ENCODE measurements at regions not wholly inside any gene's neighbourhood (a gene's known extent, or its start where the extent isn't known, plus 50 kb on each side); places are given as distances from the start of the nearest gene placed in this dataset.

- TF ChIP-seq CTCF (IDR thresholded peaks at IDR 0.05; ENCODE audit: low read depth, low read length): no peak
Measured at GRCh38 chr4:45640281-45640680, 483.6 kb downstream of the GABRG1 start.

GRCh38 chr4:45638641-45639040 lies 485.2 kb downstream of the GABRG1 start:
- Histone ChIP-seq H3K9me3 (no peaks in the 10 kb centered on the region), H3K4me3 (ENCODE audit: low read depth, low read length) (no peak overlapping the region), H3K4me1 (no peaks in the 10 kb centered on the region), H3K27me3 (no peaks in the 10 kb centered on the region), H3K36me3 (no peaks in the 10 kb centered on the region)
- DNase-seq: no peak
- no peak for TF ChIP-seq CTCF (IDR thresholded peaks at IDR 0.05; ENCODE audit: low read depth, low read length)

More at GRCh38 chr4:45640281-45640680, 483.6 kb downstream of the GABRG1 start:
- Histone ChIP-seq H3K4me1 (no peaks in the 10 kb centered on the region), H3K4me3 (ENCODE audit: low read depth, low read length) (no peak overlapping the region), H3K27me3 (no peaks in the 10 kb centered on the region), H3K36me3 (no peaks in the 10 kb centered on the region), H3K9me3 (no peaks in the 10 kb centered on the region)
- no peak for DNase-seq

- no peak for DNase-seq
- Histone ChIP-seq H3K27me3 (no peaks in the 10 kb centered on the region), H3K36me3 (no peaks in the 10 kb centered on the region), H3K4me3 (ENCODE audit: low read depth, low read length) (no peak overlapping the region), H3K9me3 (no peaks in the 10 kb centered on the region), H3K4me1 (no peaks in the 10 kb centered on the region)
- no peak for TF ChIP-seq CTCF (IDR thresholded peaks at IDR 0.05; ENCODE audit: low read depth, low read length)
Measured at GRCh38 chr4:45636175-45636574, 487.7 kb downstream of the GABRG1 start.

GRCh38 chr4:45629717-45630116 lies 494.1 kb downstream of the GABRG1 start:
- no peak for TF ChIP-seq CTCF (IDR thresholded peaks at IDR 0.05; ENCODE audit: low read depth, low read length)
- DNase-seq: no peak
- Histone ChIP-seq H3K4me1 (no peaks in the 10 kb centered on the region), H3K9me3 (no peaks in the 10 kb centered on the region), H3K4me3 (ENCODE audit: low read depth, low read length) (no peak overlapping the region), H3K36me3 (no peaks in the 10 kb centered on the region), H3K27me3 (no peaks in the 10 kb centered on the region)

GRCh38 chr4:45621971-45622370 lies 501.9 kb downstream of the GABRG1 start:
- DNase-seq: no peak
- no peaks in the 10 kb centered on the region for H3K9me3 ChIP-seq
- no peaks in the 10 kb centered on the region for H3K27me3 ChIP-seq
- no peaks in the 10 kb centered on the region for H3K4me1 ChIP-seq
- no peaks in the 10 kb centered on the region for H3K36me3 ChIP-seq
- no peak overlapping the region for H3K4me3 ChIP-seq (ENCODE audit: low read depth, low read length)
- no peak for TF ChIP-seq CTCF (IDR thresholded peaks at IDR 0.05; ENCODE audit: low read depth, low read length)

- no peaks in the 10 kb centered on the region for H3K9me3 ChIP-seq
- H3K36me3 ChIP-seq: no peaks in the 10 kb centered on the region
- TF ChIP-seq CTCF (IDR thresholded peaks at IDR 0.05; ENCODE audit: low read depth, low read length): no peak
- H3K27me3 ChIP-seq: no peaks in the 10 kb centered on the region
- no peak overlapping the region for H3K4me3 ChIP-seq (ENCODE audit: low read depth, low read length)
- DNase-seq: no peak
- H3K4me1 ChIP-seq: no peaks in the 10 kb centered on the region
Measured at GRCh38 chr4:45620808-45621207, 503.0 kb downstream of the GABRG1 start.
